ENCODE measurements at regions not wholly inside any gene's neighbourhood (a gene's known extent, or its start where the extent isn't known, plus 50 kb on each side); places are given as distances from the start of the nearest gene placed in this dataset.

DNA sequence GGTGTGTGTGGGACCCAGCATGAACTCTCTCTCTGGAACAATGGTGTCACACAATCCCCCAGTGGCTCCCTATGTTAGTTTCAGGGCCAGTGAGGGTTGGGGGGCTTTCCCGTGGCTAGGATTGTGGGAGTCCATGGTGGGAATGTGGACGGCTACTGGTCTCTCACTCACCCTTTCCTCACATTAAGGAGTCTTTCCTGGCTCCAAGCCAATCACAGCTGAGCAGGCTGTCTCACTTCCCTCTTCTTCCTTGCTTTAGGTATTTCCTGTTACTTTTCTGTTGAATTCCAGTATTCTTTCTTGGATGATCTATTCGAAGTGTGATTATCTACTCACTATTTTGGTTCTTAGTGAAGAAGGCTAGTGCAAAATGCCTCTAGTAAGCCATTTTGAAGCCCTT is 324.4 kb upstream of the MPDZ start:
- intact Hi-C loops (cut with micrococcal nuclease) = no loop called here

GRCh38 chr9:13598738-13599137 is 319.2 kb upstream of the MPDZ start:
- intact Hi-C loops (cut with micrococcal nuclease) = no loop called here

GRCh38 chr9:13597427-13597826 is 317.9 kb upstream of the MPDZ start:
- intact Hi-C loops (cut with micrococcal nuclease) = no loop called here

- intact Hi-C loops (cut with micrococcal nuclease) = no loop called here
These were observed 317.5 kb upstream of the MPDZ start for GRCh38 chr9:13597004-13597403.

GRCh38 chr9:13596383-13596970 is 317.0 kb upstream of the MPDZ start:
- intact Hi-C loops (cut with micrococcal nuclease) = no loop called here

- intact Hi-C loops (cut with micrococcal nuclease) = no loop called here
These were observed 311.5 kb upstream of the MPDZ start for GRCh38 chr9:13590996-13591395.

GRCh38 chr9:13589034-13589737 is 309.7 kb upstream of the MPDZ start:
- intact Hi-C loops (cut with micrococcal nuclease) = no loop called here

DNA sequence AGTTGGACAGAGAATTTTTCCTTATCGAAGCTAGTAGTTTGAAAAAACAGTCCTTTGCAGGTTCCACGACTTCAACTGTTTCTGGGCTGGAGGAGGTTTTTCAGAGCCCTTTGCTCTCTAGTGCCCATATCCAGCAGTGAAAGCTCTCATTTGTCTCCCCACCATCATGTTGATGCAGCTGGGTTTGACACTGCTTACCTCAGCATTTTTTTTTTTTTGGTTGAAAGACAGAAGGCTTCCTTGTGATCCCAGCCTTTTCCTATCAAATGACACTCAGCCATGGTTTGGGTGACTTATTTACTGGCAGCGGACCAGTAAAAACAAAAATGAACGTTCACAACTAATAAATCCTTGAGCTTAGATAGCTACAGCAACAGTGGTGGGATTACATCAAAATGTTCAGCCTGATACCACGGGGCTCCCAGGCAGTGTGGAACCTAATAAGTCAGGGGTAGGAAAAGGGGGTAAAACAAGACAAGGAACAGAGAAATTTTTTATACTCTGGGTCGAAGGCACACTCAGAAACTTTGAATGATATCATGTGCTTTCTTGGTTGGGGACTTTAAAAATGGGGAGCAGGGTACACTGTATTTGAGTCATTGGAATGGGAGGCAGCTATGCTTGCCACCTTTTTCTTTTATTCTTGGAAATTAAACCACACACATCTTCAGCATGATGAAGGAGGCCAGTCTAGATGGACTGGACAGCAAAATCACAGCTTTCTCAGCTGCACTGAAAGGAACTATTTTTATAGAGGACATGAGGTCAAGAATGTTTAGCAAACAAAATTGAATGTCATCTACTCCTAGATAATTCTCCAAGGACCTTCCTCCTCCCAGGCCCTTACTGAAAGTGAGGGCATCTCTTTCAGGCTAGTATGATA is 308.9 kb upstream of the MPDZ start:
- intact Hi-C loops (cut with micrococcal nuclease) = no loop called here

GRCh38 chr9:13587571-13587970 is 308.1 kb upstream of the MPDZ start:
- intact Hi-C loops (cut with micrococcal nuclease) = no loop called here

GRCh38 chr9:13586587-13587374 is 307.3 kb upstream of the MPDZ start:
- intact Hi-C loops (cut with micrococcal nuclease) = no loop called here

GRCh38 chr9:13580760-13581159 is 301.3 kb upstream of the MPDZ start:
- intact Hi-C loops (cut with micrococcal nuclease) = no loop called here

- intact Hi-C loops (cut with micrococcal nuclease) = no loop called here
These were observed 300.6 kb upstream of the MPDZ start for GRCh38 chr9:13580131-13580530.

- intact Hi-C loops (cut with micrococcal nuclease) = no loop called here
These were observed 296.6 kb upstream of the MPDZ start for GRCh38 chr9:13576101-13576500.

- intact Hi-C loops (cut with micrococcal nuclease) = no loop called here
These were observed 296.1 kb upstream of the MPDZ start for GRCh38 chr9:13575558-13575957.

DNA sequence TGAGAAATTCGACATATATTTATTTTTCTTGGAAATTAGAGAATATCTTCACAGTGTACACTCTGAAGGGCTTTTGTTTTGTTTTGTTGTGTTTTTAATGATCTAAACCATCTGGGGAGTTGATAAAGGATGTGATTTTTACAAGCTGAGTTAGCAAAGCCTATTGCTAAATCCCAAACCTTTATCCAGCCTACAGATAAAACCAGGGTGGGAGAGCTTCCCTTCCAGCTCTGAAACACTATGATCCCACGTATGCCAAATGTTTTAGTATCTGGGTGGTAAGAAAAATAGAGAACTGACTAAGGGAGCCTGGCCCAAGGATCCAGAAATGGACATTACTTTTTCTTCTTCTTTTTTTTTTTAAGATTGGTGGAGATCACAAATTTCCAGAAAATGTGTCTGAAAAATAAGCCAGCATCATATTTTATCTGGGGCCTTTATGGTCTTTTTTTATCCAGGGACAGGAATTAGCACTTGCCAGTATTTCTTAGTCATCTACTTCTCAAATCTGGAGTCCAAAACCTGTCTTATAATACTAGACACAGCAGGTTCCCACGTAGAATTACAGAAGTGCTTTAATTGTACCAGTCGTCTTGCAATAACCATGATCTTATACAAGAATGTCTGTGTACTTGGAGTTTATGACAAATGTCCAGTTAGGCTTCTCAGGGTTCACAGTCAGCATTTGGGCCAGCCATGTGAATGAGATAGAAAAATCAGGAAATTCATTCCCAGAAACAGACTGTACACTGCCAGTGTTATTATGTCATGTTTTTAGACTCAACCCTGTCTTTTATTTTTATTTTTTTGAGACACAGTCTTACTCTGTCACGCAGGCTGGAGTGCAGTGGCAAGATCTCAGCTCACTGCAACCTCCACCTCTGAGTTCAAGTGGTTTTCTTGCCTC is 290.8 kb upstream of the MPDZ start:
- intact Hi-C loops (cut with micrococcal nuclease) = no loop called here

DNA sequence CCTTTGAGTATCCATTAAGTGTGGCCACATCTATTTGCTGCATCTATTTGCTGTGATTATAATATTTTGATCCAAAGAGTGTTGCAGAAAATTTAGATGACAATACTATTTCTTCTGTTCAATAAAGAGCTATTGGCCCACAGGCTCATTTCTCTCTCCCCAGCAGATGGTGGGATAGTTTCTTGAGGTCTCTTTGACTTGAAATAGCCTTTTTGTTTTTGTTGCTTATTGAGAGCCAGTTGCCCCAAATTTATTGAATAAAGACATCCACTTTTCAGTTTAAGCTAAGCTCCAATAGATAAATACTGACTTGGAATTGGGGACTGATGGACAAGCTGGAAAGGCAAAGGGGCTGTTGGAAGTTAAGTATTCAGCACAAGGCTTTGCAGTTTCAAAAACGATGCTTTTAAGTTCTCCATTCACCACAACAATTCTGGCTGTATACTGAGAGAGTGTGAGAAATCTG is 290.1 kb upstream of the MPDZ start:
- intact Hi-C loops (cut with micrococcal nuclease) = no loop called here

DNA sequence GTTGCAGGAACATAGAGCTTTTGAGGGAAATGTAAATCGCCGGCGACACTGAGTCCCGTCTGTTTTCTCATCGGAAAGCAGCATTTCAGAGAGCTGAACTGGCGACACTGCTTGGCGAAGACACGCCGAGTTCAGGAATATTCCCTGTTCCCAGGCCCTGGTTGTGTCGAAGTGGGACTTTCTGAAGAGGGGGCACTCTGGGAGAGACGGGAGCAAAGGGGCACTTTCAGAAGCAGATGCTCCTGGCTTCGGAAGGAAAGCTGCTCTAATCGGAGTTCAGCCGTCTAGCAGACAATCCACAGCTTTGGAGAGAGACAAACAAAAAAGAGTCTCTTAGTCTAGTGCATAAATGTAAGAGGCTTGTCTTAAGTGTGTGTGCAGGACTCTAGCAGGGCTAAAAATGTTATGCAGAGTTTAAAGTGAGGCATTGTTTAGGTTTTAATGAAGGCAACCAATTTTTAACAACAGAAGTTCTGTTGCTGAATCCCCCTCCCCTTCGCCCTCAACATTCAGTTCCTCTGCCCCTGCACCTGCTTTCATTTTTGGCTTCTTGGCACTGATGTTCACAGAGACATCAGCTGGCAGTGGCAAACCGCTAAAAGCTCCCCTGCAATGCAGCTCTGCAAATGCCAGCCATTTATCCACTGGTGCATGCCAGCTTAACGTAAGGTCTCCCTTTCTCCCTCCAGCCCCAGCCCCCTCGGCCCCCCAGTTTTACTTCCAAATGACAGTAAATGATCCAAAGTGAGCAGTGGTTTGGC is 289.5 kb upstream of the MPDZ start:
- intact Hi-C loops (cut with micrococcal nuclease) = no loop called here

GRCh38 chr9:13568405-13568804 is 288.9 kb upstream of the MPDZ start:
- intact Hi-C loops (cut with micrococcal nuclease) = no loop called here

DNA sequence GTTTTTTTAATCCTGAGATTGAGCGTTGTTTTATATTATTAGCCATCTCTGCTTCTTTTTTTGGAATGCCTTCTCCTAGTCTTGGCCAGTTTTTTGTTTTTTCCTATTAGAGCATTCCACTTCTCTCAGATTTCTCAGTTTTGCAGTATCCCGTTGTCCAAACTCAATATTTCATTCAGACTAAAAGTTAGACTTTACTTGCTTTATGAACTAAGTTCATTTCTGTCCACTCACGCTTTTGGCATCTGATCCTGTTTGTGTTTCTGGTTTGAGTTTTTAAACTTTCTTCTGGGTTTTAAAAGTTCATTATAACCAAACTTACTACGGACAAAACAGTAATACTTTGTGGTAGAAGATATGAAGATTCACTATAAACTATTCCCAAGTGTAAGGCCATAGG is 288.3 kb upstream of the MPDZ start:
- intact Hi-C loops (cut with micrococcal nuclease) = no loop called here

DNA sequence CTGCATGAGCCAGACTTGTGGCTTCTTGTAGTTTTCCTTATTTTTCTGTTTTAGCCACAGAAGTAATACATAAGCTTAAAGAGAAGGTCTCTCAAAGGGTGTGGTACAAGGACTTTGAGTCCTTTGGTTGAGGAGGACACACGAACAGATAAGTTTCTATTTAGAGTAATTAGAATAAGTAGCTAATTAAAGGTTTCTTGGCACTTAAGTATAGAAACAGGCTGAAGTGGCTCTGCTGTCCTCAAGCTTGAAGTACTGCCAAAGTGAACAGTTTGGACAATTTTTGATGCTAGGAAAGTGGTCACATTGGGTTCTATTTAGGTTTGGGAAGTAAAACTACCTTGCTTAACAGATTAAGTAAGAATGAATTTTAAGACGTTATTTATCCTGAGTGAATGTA is 278.3 kb upstream of the MPDZ start:
- intact Hi-C loops (cut with micrococcal nuclease) = no loop called here
